ENCODE measurements at regions not wholly inside any gene's neighbourhood (a gene's known extent, or its start where the extent isn't known, plus 50 kb on each side); places are given as distances from the start of the nearest gene placed in this dataset.
"Not testable (repeated sequence)": the region's sequence is repeated elsewhere in the genome, so short reads cannot be mapped to it uniquely, and the experiment has no call there.

DNA sequence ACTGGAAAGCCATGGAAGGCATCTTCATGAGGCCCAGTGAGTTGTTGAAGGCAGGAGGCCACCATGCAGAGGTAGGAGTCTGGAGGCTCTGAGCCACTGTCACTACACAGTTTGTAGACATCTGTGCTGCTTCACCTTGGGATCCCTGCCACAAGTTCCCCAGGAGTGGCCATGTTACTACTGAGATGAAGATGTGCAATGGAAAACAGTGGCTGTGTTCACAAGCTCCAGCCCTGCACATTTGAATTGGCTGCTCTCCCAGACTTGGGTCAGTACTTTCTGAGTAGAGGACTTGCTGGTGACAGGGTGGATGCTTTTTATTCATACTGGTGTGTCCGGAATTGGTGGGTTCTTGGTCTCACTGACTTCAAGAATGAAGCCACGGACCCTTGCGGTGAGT, 86.9 kb upstream of the C15orf39 start:
- Histone ChIP-seq H3K9me3 (no peaks in the 10 kb centered on the region), H3K4me3 (no peak overlapping the region), H3K27ac (no peak overlapping the region), H3K36me3 (no peaks in the 10 kb centered on the region), H3K4me1 (no peaks in the 10 kb centered on the region), H3K27me3 (no peaks in the 10 kb centered on the region)
- FAIRE-seq (no peak), DNase-seq (no peak), ATAC-seq (no peak)
- 87 to 94% methylated on average over 3 of the region's 3 CpGs for WGBS, 2 donors
- TF ChIP-seq, protein P1, sequence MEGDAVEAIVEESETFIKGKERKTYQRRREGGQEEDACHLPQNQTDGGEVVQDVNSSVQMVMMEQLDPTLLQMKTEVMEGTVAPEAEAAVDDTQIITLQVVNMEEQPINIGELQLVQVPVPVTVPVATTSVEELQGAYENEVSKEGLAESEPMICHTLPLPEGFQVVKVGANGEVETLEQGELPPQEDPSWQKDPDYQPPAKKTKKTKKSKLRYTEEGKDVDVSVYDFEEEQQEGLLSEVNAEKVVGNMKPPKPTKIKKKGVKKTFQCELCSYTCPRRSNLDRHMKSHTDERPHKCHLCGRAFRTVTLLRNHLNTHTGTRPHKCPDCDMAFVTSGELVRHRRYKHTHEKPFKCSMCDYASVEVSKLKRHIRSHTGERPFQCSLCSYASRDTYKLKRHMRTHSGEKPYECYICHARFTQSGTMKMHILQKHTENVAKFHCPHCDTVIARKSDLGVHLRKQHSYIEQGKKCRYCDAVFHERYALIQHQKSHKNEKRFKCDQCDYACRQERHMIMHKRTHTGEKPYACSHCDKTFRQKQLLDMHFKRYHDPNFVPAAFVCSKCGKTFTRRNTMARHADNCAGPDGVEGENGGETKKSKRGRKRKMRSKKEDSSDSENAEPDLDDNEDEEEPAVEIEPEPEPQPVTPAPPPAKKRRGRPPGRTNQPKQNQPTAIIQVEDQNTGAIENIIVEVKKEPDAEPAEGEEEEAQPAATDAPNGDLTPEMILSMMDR (IDR thresholded peaks at IDR 0.05): no peak
- intact Hi-C loops (cut with DNase I): no loop called here

DNA sequence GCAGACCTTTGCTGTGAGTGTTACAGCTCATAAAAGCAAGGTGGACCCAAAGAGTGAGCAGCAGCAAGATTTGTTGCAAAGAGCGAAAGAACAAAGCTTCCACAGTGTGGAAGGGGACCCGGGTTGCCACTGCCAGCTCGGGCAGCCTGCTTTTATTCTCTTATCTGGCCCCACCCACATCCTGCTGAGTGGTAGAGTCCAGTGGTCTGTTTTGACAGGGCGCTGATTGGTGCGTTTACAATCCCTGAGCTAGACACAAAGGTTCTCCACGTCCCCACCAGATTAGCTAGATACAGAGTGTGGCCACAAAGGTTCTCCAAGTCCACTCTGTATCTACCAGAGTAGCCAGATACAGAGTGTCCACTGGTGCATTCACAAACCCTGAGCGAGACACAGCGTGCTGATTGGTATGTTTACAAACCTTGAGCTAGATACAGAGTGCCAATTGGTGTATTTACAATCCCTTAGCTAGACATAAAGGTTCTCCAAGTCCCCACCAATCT, 86.2 kb upstream of the C15orf39 start:
- H3K27me3 ChIP-seq; H3K27ac ChIP-seq; ATAC-seq; H3K36me3 ChIP-seq; H3K4me3 ChIP-seq; FAIRE-seq; H3K9me3 ChIP-seq; H3K4me1 ChIP-seq; intact Hi-C loops (cut with DNase I); DNase-seq: not testable (repeated sequence)
- 53 to 62% methylated on average over 8 of the region's 8 CpGs for WGBS, 2 donors

DNA sequence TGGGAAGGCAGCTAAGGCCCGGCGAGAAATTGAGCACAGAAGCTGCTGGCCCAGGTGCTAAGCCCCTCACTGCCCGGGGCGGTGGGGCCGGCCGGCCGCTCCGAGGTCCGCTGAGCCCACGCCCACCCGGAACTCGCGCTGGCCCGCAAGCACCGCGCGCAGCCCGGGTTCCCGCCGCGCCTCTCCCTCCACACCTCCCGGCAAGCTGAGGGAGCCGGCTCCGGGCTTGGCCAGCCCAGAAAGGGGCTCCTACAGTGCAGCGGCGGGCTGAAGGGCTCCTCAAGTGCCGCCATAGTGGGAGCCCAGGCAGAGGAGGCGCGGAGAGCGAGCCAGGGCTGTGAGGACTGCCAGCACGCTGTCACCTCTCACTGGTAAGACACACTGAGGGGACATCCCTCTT, 85.5 kb upstream of the C15orf39 start:
- DNase-seq; intact Hi-C loops (cut with DNase I): not testable (repeated sequence)

DNA sequence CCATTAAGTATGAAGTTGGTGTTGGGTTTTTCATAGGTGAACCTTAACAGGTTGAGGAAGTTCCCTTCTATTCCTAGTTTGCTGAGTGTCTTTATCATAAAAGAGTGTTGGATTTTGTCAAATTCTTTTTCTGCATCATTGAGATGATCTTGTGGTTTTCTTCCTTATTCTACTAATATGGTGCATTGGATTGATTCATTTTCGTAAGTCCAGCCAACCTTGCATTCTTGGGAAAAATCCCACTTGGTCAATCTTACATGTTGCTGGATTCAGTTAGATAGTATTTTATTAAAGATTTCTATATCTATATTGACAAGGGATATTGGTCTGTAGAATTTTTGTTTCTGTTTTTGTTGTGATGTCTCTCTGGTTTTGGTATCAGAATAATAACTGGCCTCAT, 83.7 kb upstream of the C15orf39 start:
- Histone ChIP-seq H3K27ac (no peak overlapping the region), H3K4me3 (no peak overlapping the region), H3K36me3 (no peaks in the 10 kb centered on the region), H3K9me3 (no peaks in the 10 kb centered on the region), H3K4me1 (no peaks in the 10 kb centered on the region), H3K27me3 (no peaks in the 10 kb centered on the region)
- WGBS, 2 donors: 100% methylated on average over 1 of the region's 1 CpG
- TF ChIP-seq, protein P1 (IDR thresholded peaks at IDR 0.05): no peak
- intact Hi-C loops (cut with DNase I): no loop called here
- DNase-seq: no peak
- FAIRE-seq: no peak
- ATAC-seq: no peak

More for the DNA sequence above, 85.5 kb upstream of the C15orf39 start:
- FAIRE-seq, ATAC-seq, H3K27ac ChIP-seq, H3K4me1 ChIP-seq, H3K9me3 ChIP-seq, H3K4me3 ChIP-seq, H3K27me3 ChIP-seq, H3K36me3 ChIP-seq: not testable (repeated sequence)
- WGBS, 2 donors: 91 to 96% methylated on average over 20 to 31 of the region's 31 CpGs

DNA sequence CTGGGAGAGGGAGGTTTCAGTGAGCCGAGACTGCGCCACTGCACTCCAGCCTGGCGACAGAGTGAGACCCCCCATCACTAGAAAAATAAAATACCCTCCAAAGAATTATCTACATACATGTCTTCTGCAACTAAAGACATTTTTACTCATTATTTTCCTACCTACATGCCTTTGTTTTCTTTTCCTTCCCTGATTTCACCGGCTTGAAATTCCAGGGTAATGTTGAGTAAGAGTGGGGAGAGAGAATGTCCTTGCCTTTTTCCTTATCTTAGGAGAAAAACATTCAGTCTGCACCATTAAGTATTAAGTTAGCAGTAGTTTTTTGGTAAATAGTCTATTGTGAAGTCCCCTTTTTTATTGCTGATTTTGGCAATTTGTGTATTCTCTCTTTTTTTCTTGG, 82.4 kb upstream of the C15orf39 start:
- H3K4me1 ChIP-seq; ATAC-seq; H3K4me3 ChIP-seq; H3K27ac ChIP-seq; FAIRE-seq; H3K27me3 ChIP-seq; H3K9me3 ChIP-seq; intact Hi-C loops (cut with DNase I); H3K36me3 ChIP-seq; DNase-seq: not testable (repeated sequence)
- 78 to 79% methylated on average over 4 of the region's 4 CpGs for WGBS, 2 donors

DNA sequence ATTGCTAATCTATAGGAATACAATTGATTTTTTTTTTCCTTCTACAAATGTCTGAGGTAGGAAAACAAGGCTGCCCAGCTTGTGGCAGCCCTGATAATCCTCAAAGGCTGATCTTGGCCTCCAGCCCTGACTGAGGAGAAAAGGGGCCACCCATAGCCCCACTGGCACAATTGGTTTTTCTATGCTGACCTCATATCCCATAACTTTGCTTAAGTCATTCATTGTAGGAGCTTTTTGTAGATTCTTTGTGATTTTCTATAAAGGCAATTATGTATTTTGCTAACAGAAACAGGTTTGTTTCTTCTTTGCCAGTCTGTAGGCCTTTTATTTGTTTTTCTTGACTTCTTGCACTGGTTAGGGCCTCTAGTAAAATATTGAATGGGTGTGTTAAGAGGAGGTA, 80.2 kb upstream of the C15orf39 start:
- H3K4me1 ChIP-seq: no peaks in the 10 kb centered on the region
- TF ChIP-seq, protein P1 (IDR thresholded peaks at IDR 0.05): no peak
- intact Hi-C loops (cut with DNase I): no loop called here
- H3K4me3 ChIP-seq: no peak overlapping the region
- DNase-seq: no peak
- no peaks in the 10 kb centered on the region for H3K36me3 ChIP-seq
- no peaks in the 10 kb centered on the region for H3K27me3 ChIP-seq
- no peak overlapping the region for H3K27ac ChIP-seq
- no peak for ATAC-seq
- FAIRE-seq: no peak
- H3K9me3 ChIP-seq: no peaks in the 10 kb centered on the region

DNA sequence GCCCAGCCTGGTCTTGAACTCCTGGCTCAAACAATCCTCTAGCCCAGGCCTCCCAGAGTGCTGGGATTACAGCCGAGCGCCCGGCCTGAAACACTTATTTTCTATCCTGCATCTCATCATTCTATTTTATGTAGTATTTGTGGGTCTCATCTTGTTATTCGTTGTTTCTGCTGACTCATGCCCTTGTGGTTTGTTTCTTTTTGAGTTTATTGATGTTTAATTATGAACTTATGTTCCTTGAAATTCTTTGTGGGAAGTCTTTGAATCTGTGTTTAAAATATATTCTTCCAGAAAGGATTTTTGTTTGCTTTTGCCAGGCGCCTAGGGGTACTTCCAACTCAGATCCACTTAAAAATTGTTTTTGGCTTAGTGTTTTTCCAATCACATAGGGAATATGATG, 78.3 kb upstream of the C15orf39 start:
- no peak for ATAC-seq
- Histone ChIP-seq H3K36me3 (no peaks in the 10 kb centered on the region), H3K27ac (no peak overlapping the region), H3K9me3 (no peaks in the 10 kb centered on the region), H3K4me3 (no peak overlapping the region), H3K4me1 (no peaks in the 10 kb centered on the region), H3K27me3 (no peaks in the 10 kb centered on the region)
- no peak for DNase-seq
- no peak for FAIRE-seq
- 90 to 94% methylated on average over 5 of the region's 5 CpGs for WGBS, 2 donors
- intact Hi-C loops (cut with DNase I): no loop called here
- TF ChIP-seq, protein P1 (IDR thresholded peaks at IDR 0.05): no peak

DNA sequence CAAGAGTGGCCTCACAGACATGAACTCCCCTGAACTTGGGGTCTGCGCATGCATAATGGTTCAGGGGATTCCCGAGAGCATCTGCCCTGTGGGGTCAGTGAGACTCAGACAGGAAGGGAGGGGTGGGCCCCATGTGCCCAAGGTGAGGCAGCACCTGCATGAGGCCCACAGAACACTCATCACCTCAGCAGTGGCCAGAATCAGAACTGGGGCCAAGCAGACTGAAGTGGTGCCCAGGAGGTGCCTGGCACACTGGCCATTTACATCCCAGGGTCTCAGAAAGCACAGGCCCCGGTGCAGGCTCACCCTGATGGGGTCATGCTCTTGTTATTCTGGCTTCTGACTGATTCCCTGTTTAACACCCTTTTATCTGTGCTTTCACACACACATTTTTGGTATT, 77.4 kb upstream of the C15orf39 start:
- ATAC-seq; H3K27ac ChIP-seq; FAIRE-seq; H3K36me3 ChIP-seq; DNase-seq; H3K9me3 ChIP-seq; H3K4me3 ChIP-seq; intact Hi-C loops (cut with DNase I); H3K27me3 ChIP-seq; H3K4me1 ChIP-seq: not testable (repeated sequence)
- WGBS, 2 donors: 88 to 96% methylated on average over 3 of the region's 3 CpGs

All from pancreas (tissue), 10 donors.